ENCODE measurements at regions not wholly inside any gene's neighbourhood (a gene's known extent, or its start where the extent isn't known, plus 50 kb on each side); places are given as distances from the start of the nearest gene placed in this dataset.

GRCh38 chr11:29310725-29311342, 706.0 kb downstream of the KCNA4 start:
- no peak for DNase-seq (ENCODE audit: low read depth)

- peak; percentile 64 for DNase-seq (ENCODE audit: low read depth)
These were observed 706.8 kb downstream of the KCNA4 start for GRCh38 chr11:29309992-29310391.

GRCh38 chr11:29306527-29306926, 710.3 kb downstream of the KCNA4 start:
- peak; percentile 80 for DNase-seq (ENCODE audit: low read depth)

GRCh38 chr11:29305456-29306232, 711.2 kb downstream of the KCNA4 start:
- DNase-seq (ENCODE audit: low read depth) = no peak

- no peak for DNase-seq (ENCODE audit: low read depth)
These were observed 716.4 kb downstream of the KCNA4 start for GRCh38 chr11:29300420-29300819.

- DNase-seq (ENCODE audit: low read depth) = no peak
These were observed 720.1 kb downstream of the KCNA4 start for GRCh38 chr11:29296680-29297079.

- peak; percentile 81 for DNase-seq (ENCODE audit: low read depth)
These were observed 723.0 kb downstream of the KCNA4 start for GRCh38 chr11:29293825-29294224.

GRCh38 chr11:29282088-29282487, 734.7 kb downstream of the KCNA4 start:
- DNase-seq (ENCODE audit: low read depth) = peak; percentile 98

- no peak for DNase-seq (ENCODE audit: low read depth)
These were observed 735.5 kb downstream of the KCNA4 start for GRCh38 chr11:29281271-29281777.

GRCh38 chr11:29280452-29280851, 736.4 kb downstream of the KCNA4 start:
- DNase-seq (ENCODE audit: low read depth) = peak; percentile 94

- DNase-seq (ENCODE audit: low read depth) = no peak
These were observed 737.1 kb downstream of the KCNA4 start for GRCh38 chr11:29279716-29280115.

GRCh38 chr11:29272019-29272654, 744.7 kb downstream of the KCNA4 start:
- peak; percentile 48 for DNase-seq (ENCODE audit: low read depth)

- DNase-seq (ENCODE audit: low read depth) = peak; percentile 78
These were observed 745.2 kb downstream of the KCNA4 start for GRCh38 chr11:29271616-29272015.

GRCh38 chr11:29268733-29269132, 748.1 kb downstream of the KCNA4 start:
- peak; percentile 67 for DNase-seq (ENCODE audit: low read depth)

GRCh38 chr11:29265792-29266191, 751.0 kb downstream of the KCNA4 start:
- DNase-seq (ENCODE audit: low read depth) = peak; percentile 27

GRCh38 chr11:29265381-29265780, 751.4 kb downstream of the KCNA4 start:
- no peak for DNase-seq (ENCODE audit: low read depth)

GRCh38 chr11:29263971-29264682, 752.7 kb downstream of the KCNA4 start:
- DNase-seq (ENCODE audit: low read depth) = no peak

GRCh38 chr11:29261831-29262230, 755.0 kb downstream of the KCNA4 start:
- no peak for DNase-seq (ENCODE audit: low read depth)

- peak; percentile 94 for DNase-seq (ENCODE audit: low read depth)
These were observed 755.7 kb downstream of the KCNA4 start for GRCh38 chr11:29260939-29261705.

- DNase-seq (ENCODE audit: low read depth) = no peak
These were observed 758.4 kb downstream of the KCNA4 start for GRCh38 chr11:29258411-29258810.

GRCh38 chr11:29256580-29256979, 760.2 kb downstream of the KCNA4 start:
- DNase-seq (ENCODE audit: low read depth) = no peak

All from renal cortical epithelial cell (primary cell).